ENCODE measurements at regions not wholly inside any gene's neighbourhood (a gene's known extent, or its start where the extent isn't known, plus 50 kb on each side); places are given as distances from the start of the nearest gene placed in this dataset.
A peak's percentile ranks its signal among the peaks of the same experiment; 100 is the strongest.

DNA sequence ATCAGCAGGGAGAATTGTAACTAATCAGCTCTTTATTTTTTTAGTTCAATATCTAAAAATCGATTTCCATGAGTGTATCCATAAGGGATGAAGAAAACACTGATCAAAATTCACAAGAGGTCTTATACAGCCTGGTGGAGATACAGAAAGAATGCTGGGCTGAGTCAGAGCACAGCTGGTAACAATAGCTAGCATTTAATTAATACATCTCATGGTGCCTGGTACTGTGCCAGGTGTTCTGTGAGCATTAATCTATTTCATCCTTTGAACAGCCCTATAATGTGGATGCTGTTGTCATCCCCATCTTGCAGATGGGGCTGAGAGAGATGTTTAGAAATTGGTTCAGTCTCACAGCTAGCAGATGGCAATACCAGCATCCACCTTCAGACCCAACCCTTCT lies 250.9 kb upstream of the RPS6KA3 start:
- DNase-seq: no peak

DNA sequence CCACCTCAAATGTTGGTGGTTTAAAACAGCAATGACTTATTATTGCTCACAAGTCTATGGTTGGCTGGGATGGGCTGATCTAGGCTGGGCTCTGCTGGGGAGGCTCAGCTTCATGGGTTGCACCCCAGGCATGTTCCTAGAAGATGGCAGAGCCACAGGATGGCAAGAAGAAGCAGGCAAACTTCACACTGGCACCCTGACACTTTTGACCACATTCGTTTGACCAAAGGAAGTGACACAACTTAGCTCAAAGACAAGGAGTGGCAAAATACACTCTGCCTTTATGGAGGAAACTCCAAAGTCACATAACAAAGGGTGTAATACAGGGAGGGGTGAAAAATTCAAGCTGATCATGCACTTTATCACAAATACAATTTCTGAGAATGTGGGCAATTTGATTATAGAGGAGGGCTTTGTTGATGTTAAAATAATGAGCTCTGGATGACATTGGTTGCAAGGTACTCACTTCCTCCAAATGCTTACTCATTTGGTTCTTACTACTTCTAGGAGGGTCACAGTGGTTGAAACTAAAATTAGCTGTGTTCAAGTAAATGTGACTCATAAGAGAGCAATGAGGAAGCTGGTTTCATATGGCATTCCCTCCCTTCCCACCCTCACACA lies 249.2 kb upstream of the RPS6KA3 start:
- no peak for DNase-seq

DNA sequence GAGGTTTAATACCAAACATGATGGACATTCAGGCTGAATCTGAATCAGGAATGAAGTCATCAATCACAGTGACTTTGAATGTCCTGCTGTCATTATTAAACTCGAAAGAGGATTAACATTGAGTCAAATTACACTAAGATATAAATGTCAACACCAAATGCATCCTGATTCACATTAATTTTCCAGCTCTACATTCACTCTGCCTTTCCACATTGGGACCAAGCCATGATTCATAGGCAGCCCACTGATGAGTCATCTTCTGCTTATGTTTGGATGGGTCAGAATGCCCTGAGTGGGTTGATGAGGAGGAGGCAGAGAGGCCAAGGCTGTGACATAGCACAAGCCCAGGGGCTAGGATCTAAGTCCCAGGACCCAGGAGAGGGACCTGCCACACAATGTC lies 247.6 kb upstream of the RPS6KA3 start:
- DNase-seq: peak; percentile 26

DNA sequence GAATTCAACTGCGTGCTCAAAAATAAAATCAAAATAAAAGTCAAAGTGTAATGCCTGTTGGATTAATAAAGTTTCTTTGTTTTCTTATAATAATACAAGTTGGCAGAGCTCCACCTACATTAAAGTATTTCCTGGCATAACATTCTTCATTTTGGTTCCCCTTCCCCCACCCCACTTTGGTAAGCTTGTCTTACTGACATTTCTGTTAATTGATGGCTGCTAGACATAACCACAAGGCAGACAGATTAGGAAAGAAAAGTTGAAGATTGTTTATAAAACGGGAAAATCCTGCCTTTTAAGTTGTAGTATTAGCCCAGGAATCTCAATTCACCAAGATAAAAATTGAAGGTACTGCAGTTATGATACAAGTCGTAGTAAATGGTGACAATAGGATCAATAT lies 246.5 kb upstream of the RPS6KA3 start:
- DNase-seq: no peak

DNA sequence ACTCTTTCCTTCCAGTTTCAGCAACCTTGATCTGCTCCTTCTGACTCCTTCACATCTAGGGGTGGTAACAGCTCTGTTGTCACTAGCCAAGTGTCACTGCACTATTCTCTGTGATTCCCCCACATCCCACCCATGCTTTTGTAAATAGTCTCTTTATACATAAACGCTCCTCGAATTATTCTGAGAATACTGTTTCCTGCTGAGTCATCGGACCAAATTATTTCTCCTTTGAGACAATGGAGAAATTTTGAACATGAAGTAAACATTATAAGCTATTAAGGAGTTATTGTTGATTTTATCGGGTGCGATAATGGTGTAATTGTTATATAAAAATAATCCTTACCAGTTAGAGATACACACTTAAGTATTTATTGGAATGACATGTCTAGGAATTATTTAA lies 245.1 kb upstream of the RPS6KA3 start:
- DNase-seq: no peak

DNA sequence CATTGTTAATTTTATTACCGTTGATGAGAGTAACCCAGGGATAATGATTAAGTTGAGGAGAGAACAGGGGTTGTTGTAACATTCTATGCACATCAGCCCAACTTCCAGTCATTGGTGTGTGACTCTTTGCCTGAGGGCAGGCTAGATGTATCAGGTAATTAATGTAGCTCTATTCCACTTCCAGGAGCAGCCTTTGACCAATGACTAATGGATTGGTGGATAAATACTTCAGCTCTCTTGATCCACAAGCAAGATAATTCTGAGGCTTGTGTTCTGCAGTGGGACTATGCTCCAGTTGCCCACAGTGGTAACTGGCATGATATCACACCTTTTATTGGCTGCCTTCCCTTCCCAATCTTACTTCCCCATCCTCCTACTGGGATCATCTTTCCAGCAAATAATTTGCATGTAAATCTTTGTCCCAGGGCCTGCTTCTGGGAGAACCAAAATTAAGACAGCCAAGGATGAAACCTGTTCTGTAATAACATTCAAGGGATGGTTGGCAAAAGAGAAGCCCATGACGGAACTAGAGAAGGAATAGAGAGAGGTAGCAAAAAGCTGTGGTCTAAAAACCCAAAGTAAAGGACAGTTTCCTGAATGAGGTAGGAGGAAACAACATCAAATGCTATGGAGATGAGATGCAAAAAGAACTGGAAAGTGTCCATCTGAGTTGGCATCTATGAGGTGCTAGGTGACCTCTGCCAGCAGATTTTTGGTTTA lies 241.4 kb upstream of the RPS6KA3 start:
- no peak for DNase-seq

DNA sequence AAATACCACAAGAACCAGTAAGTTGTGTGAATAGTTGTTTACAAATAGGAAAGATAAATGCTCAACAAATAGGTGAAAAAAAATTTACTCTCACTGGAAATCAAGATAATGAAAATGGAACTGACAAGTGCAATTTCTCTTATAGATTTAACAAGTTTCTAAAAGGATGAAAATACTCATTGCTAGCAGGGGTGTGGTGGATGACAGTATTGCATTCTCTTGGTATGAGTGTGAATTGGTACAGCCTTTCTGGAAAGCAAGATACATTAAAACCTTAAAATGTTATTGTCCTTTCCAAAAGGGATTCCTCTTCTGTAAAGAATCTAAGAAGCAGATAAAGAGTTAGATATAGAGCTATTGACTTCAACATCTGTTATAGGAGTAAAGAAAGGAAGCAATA lies 240.0 kb upstream of the RPS6KA3 start:
- DNase-seq: no peak

DNA sequence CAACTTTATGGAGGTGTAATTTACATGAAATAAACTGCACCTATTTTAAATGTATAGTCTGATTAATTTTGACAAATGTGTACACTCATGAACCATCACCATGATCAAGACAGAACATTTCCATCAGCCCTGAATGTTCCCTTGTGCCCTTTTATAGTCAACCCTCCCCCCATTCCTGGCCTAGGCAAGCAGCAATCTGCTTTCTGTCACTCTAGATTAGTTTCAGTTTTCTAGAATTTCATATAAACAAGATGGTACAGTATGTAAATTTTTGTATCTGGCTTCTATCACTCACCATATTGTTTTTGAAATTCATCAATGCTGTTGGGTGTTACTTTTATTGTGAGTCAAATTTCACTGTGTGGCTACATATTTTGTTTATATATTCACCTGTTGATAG lies 234.2 kb upstream of the RPS6KA3 start:
- DNase-seq: no peak

DNA sequence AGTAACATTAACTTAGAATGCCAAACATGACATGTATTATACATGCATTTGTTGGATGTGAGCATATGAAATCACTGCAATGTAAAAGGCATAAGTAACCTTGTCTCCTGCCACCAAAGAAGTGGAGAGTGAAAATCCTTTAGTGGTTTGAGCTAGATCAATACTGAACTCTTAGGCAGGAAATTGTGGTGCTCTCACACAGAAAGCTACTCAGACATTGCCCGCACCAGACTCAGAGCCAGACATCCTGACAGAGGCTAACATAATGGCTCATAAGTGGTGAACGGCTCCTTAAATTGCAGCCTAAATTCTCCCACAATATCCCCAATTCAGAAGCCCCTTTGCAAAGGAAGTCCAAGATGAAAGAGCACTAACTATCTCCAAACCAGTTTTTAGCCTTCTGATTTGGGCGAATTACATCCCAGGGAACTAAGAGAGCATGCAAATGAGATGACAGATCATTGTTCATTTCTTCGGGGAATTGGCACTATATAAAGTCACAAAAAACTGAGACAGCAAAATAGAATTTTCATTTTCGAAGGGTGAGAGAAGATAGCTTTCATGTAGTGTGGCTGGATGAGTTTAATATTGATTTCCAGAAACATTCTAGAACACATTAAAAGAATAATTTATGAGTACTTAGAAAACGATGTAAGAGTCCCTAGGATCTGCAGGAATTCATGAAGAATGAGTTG lies 233.6 kb upstream of the RPS6KA3 start:
- no peak for DNase-seq

DNA sequence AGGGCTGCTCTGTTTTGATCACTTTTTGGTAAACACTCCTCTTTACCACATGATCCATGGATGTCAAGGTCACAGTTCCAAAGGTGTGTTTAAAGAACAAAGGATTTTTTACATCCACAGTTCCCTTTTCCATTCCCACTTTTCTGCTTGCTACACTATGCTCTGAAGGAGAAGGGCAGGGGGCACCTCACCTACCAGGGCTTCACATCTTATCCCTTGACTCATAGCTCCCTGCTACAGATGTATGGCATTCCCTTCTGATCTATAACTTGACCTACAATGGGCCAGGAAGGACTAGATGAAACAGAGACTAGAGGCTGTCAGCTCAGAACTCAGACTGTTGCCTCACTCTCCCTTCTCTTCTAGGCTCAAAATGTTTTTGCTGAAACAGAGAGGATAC lies 233.1 kb upstream of the RPS6KA3 start:
- DNase-seq: no peak

DNA sequence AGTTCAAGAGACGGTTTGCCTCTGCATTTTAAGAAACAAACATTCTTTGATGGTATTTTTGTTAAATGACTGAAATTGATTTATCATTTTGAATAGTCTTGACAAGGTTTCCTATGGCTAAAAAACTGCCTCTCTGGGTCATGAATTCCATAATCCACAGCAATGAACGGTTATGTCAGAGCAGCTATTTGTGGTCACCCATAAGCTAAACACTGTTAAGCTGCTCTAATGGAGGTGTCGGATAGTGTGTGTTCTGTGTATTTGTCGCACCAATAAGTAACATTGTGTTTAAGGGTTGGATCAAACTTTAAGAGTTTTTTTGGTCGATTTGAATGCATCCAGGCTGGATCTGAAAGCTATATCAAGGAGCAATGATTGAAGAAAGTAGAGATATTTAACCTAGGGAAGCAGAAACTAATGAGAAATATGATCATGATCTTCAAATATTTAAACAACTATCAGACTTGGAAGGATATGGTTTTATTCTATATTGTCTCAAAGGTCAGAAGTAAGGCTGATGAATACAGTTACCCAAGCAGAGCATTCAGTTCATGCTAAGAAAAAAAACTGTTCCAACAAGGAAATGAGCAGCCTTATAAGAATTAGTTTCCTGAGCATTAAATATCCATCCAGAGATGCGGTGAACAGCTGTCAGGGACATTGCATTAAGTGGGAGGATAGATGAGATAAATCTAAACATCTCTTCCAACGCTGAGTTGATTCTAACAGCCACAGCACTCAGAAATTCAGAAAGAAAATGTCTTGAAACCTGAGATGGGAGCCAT lies 232.3 kb upstream of the RPS6KA3 start:
- no peak for DNase-seq

DNA sequence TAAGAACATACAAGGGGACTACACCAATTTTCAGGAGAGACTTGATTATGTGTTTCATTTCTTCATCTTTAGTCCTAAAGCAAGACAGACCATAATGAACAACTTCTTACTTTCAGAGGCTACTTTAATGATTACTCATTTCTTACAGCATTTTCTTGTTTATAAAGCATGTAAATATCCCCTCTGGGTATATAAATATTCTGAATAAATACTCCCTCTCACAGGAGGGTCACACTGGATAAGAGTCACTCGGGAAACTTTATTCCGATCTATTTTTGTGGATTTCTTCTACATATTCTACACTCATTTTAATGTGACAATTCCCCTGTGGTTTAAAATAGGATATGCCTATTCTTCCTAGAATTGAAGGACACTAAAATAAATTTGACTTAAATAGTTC lies 228.9 kb upstream of the RPS6KA3 start:
- DNase-seq: no peak

DNA sequence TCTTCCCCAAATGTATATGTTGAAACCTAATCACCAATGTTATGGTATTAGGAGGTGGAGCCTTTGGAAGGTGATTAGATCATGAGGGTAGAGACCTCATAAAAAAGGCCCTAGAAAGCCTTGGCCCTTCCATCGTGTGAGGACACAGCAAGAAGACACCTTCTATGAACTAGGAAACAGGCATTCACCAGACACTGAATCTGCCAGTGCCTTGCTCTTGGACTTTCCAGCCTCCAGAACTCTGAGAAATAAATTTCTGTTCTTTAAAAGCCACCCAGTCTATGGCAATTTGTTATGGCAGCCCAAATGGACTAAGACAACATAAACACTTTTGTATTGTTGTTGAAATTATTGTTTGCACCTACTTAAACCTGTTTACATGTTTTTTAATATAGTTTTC lies 221.8 kb upstream of the RPS6KA3 start:
- DNase-seq: no peak

DNA sequence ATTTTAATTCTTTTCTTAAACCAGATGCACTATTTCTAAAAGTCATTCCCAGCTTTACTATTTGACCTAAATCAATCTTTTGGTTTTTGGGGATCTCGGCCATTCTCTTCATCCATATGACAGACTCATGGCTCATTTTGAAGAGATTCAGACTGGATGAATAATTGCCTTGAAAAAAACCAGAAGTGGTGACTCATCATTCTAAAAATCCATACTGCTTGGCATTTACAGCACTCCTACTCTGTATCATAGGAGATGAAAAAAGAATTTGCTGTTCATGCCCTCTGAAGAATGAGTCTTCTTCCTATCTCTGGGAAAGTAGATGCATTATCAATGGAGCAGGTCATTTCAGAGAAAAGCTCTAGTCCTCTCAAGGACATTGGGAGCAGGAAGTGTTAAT lies 220.5 kb upstream of the RPS6KA3 start:
- DNase-seq: no peak

DNA sequence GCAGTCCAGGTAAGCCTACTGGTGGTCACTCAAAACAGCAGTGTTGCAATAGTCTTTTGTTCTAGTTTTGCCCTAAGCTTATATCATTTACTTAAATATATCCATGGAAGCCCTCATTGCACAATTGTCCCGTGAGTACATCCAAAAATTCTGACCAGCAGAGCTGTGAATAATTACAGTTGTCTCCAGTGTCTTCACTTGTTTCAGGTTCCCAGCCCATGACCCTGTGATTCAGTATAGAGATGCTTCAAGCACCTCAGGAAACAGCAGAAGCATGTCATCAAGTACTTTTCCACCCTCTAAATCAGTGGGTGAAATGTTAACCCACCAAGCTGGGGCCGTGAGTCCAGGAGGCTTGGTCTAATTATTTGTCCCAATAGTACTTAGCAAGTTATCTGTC lies 214.9 kb upstream of the RPS6KA3 start:
- DNase-seq: no peak

DNA sequence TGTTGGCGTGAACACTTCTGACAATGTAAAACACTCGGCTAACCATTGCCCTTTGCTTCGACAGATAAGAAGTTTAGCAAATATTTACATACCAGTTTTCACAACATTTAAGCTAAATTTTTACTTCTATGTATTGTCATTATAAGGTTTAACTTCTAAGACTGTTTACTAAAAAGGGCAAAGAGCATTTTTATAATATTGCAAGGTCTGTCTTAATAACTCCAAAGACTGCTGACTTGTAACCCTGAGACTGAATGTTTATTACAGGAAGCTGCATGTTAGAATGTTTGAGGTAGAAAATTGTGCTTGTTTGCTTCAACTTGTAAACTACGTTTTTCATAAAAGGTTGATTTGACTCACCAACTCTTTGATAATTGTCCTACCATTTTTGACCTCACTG lies 213.2 kb upstream of the RPS6KA3 start:
- DNase-seq: no peak

DNA sequence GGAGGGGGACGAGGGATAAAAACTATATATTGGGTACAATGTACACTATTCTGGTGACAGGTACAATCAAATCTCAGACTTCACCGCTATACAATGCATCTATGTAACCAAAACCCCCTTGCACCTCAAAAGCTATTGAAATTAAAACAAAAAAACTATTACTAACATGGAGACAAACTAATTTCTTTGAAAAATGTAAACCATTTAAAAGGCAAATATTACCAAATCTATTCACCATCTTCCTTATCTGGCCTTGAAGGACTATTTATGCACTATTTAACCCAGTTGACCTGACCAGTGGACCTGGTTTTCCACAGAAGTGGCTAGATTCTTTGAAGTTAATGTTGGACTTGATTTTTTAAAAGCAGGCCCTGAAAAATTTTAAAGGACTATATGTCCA lies 212.3 kb upstream of the RPS6KA3 start:
- no peak for DNase-seq

DNA sequence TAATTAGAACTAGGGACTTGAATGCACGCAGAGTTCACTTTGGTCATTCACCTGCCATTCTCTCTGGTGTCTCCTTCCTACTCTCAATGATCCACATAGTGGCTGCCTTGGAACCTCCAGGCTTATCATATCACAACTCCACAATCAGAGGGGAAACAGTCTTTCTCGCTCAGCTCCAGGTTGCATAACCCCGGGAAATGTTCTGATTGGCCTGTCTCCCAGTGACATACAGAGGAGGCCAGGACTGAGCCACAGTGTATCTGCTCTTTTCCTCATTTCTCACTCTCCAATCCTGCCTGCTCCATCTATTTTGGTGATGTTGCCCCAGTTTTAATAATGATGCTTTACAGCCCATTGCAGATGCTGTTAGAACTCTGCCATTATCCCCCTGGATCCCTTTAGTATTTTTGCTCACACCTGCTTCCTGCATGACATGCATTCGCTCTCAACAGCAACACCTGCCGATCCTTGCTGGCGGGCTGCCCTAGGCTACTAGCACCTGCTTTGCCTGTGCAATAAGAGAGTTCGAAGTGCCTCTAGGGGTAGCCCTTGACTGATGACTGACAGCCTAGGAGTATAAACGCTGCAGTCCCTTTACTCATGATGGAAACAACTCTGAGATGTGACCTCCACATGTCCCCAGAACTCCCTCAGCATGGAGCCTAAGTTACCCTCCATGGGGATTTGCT lies 211.3 kb upstream of the RPS6KA3 start:
- no peak for DNase-seq

DNA sequence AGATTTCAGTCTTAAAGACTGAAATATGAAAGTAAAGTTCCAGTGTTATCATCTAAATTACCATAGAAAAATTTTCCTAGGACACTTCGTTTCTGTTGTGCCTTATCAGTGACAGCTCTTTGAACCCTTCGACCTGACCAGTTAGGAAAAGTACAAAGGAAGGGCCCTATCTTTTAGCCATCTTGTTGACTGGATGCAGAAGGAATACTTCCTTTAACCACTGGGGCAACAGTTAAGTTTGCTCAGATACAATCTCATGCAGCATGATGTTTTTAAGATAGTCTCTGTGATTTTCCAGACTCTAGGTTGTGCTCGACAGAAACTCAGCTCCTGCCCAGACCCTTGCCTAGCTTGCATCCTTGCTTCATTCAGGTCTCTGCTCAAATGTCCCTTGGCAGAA lies 210.5 kb upstream of the RPS6KA3 start:
- DNase-seq: no peak

DNA sequence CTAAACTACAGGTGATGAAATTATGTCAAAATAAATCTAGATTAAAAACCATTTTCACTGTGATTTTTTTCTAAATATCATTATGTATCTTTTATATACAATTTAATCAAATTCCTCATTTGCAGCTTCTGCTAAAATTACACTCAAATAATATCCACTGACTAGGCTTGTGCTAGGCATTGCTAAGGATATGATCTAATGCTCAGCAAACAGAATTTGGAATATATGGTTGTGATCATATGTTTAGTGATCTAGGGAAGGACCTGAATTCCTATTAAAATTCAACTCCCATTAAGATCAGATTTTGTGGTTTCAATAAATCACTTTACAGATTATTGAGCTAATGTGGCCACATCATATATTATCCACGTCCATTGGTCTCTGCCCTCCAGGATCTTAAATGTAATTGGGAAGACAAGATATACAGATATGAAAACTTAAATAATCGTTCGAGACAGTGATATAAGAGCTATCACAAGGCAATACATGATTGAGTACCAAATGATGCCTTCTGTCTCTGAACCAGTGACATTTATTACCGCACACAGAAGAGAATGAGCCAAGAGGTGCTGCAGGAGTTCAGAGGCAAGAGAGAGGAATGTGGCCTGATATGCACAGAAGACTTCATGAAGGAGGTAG lies 206.0 kb upstream of the RPS6KA3 start:
- no peak for DNase-seq

DNA sequence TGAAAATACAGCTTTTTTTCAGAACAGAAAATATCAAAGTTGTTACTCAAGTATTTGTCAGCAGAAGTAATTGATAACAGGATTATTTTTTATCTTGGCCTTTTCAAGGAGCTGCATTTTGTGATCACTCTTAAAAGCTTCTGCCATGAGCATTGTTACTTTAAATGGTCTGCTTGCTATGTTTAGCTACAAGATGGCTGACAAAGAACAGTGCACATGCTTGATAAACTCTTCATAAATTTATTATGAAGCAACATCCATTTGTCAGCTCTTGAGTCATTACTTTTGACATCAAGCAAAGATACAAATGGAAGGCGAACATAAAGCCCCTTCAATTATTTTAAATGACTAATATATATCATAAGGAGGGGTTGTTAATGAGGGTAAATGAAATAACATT lies 205.4 kb upstream of the RPS6KA3 start:
- DNase-seq: no peak

DNA sequence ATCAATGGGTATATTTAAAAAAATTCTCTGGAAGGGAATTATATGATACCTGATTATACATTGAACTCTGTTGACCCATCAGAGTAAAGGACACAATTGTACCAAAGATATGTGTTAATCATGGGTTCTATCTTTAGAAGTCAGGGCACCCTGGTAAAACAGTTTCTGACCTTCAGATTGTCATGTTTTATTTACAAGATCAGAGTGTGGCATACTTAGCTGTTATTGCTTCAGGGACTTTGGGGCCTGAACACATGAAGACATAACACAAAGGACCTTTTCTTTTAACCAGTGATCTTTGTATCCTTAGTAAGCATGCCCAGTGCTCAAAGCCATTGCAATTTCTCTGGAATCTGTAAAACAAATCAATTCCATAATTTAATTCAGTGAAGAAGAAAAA lies 204.8 kb upstream of the RPS6KA3 start:
- no peak for DNase-seq
